IMR-90 (cell line): ENCODE measurements at regions not wholly inside any gene's neighbourhood (a gene's known extent, or its start where the extent isn't known, plus 50 kb on each side); places are given as distances from the start of the nearest gene placed in this dataset.
A peak's percentile ranks its signal among the peaks of the same experiment; 100 is the strongest.

Experiments
- ATAC-seq: fragments of 200-7000 bp; cut with Tn5 transposase; 2 replicates; pipeline ENCODE4 v1.9.1; 2020; ENCODE audit warnings: low read depth, mild to moderate bottlenecking, moderate library complexity
- BruUV-seq: library from RNA; stranded (reverse); fragments of 400-500 nt; replicated peaks from 2 replicates; lab custom pipeline; 2021; lab: Mats Ljungman, UMichigan
- CTCF ChIA-PET: fragments of 300-600 bp; formaldehyde crosslinking; extraction: SDS; loops from one replicate; lab custom pipeline; 2021; ENCODE audit warnings: antibody characterized with exemption; lab: Yijun Ruan, JAX
- POLR2A ChIA-PET: fragments of 300-600 bp; sonication (Branson Sonifier 250); formaldehyde crosslinking; loops from one replicate; lab custom pipeline; 2022; ENCODE audit warnings: antibody characterized with exemption; ENCODE audit not compliant: unreplicated experiment; lab: Charles Lee
- DNase-seq: peaks from one replicate; pipeline ENCODE4 v3.0.0; 2013
- H2AFZ ChIP-seq: replicated peaks from 2 replicates; pipeline ENCODE3; 2013; ENCODE audit warnings: low read length, mild to moderate bottlenecking; ENCODE audit not compliant: poor library complexity
- H2AK5ac ChIP-seq: 2 replicates; pipeline ENCODE4 v1.6.1; 2013; ENCODE audit warnings: low read depth, low read length, inconsistent platforms
- H2AK9ac ChIP-seq: replicated peaks from 2 replicates; pipeline ENCODE3; 2013; ENCODE audit warnings: mild to moderate bottlenecking, low read depth, low read length, moderate library complexity; ENCODE audit not compliant: poor library complexity
- H2BK120ac ChIP-seq: 2 replicates; pipeline ENCODE4 v1.6.1; 2013; ENCODE audit warnings: low read depth, low read length, inconsistent platforms
- H2BK15ac ChIP-seq: 3 replicates; pipeline ENCODE4 v1.6.1; 2013; ENCODE audit warnings: low read depth, low read length, inconsistent platforms
- H2BK20ac ChIP-seq: 2 replicates; pipeline ENCODE4 v1.6.1; 2013; ENCODE audit warnings: low read depth, mild to moderate bottlenecking, inconsistent platforms, low read length, moderate library complexity
- H2BK5ac ChIP-seq: 2 replicates; pipeline ENCODE4 v1.6.1; 2013; ENCODE audit warnings: mild to moderate bottlenecking, low read depth, low read length, inconsistent platforms; ENCODE audit not compliant: poor library complexity, severe bottlenecking
- H3K14ac ChIP-seq: replicated peaks from 2 replicates; pipeline ENCODE4 v1.6.1; 2013; ENCODE audit warnings: low read depth, low read length, inconsistent platforms
- H3K18ac ChIP-seq: 2 replicates; pipeline ENCODE4 v1.6.1; 2013; ENCODE audit warnings: low read depth, low read length, control low read depth
- H3K23ac ChIP-seq: 2 replicates; pipeline ENCODE4 v1.6.1; 2013; ENCODE audit warnings: low read depth, low read length, inconsistent platforms
- H3K27ac ChIP-seq: 2 replicates; pipeline ENCODE4 v1.5.1; 2013; ENCODE audit warnings: mild to moderate bottlenecking, control low read depth, low read length; ENCODE audit not compliant: insufficient read depth
- H3K27me3 ChIP-seq: 2 replicates; pipeline ENCODE4 v1.6.1; 2013; ENCODE audit warnings: low read length; ENCODE audit not compliant: control insufficient read depth, insufficient read depth
- H3K36me3 ChIP-seq: 2 replicates; pipeline ENCODE4 v1.6.1; 2013; ENCODE audit warnings: low read length, mixed read lengths; ENCODE audit not compliant: control insufficient read depth, insufficient read depth
- H3K4ac ChIP-seq: 2 replicates; pipeline ENCODE4 v1.6.1; 2013; ENCODE audit warnings: low read depth, low read length, inconsistent platforms
- H3K4me1 ChIP-seq: 2 replicates; pipeline ENCODE4 v1.6.1; 2013; ENCODE audit warnings: low read length, mixed read lengths; ENCODE audit not compliant: control insufficient read depth, insufficient read depth
- H3K4me2 ChIP-seq: 2 replicates; pipeline ENCODE4 v1.6.1; 2013; ENCODE audit warnings: low read depth, mild to moderate bottlenecking, control low read depth, low read length, moderate library complexity
- H3K4me3 ChIP-seq: 2 replicates; pipeline ENCODE4 v1.5.1; 2013; ENCODE audit warnings: low read depth, mild to moderate bottlenecking, control low read depth, low read length, moderate library complexity; ENCODE audit not compliant: insufficient read depth
- H3K56ac ChIP-seq: 2 replicates; pipeline ENCODE4 v1.6.1; 2013; ENCODE audit warnings: low read length, inconsistent platforms; ENCODE audit not compliant: insufficient read depth; ENCODE audit errors: extremely low read depth
- H3K79me1 ChIP-seq, 2 experiments: 2 replicates each; pipeline ENCODE4 v1.6.1; 2013; ENCODE audit warnings: low read length in 2 of 2, inconsistent platforms in 1 of 2, low read depth in 1 of 2
- H3K9ac ChIP-seq: 2 replicates; pipeline ENCODE4 v1.6.1; 2013; ENCODE audit warnings: low read depth, low read length, control low read depth
- H3K9me1 ChIP-seq: 2 replicates; pipeline ENCODE4 v1.6.1; 2013; ENCODE audit warnings: low read length, inconsistent platforms; ENCODE audit not compliant: insufficient read depth
- H3K9me3 ChIP-seq: 2 replicates; pipeline ENCODE4 v1.6.1; 2013; ENCODE audit warnings: low read length; ENCODE audit not compliant: control insufficient read depth, insufficient read depth
- H4K20me1 ChIP-seq: 2 replicates; pipeline ENCODE4 v1.6.1; 2013; ENCODE audit warnings: low read length, inconsistent platforms; ENCODE audit not compliant: insufficient read depth
- H4K5ac ChIP-seq: 2 replicates; pipeline ENCODE4 v1.6.1; 2013; ENCODE audit warnings: mild to moderate bottlenecking, low read depth, low read length, control low read depth
- H4K8ac ChIP-seq, 2 experiments: 2 replicates each; pipeline ENCODE4 v1.6.1; 2013; ENCODE audit warnings: low read depth in 2 of 2, low read length in 2 of 2, control low read depth in 1 of 2, inconsistent platforms in 1 of 2
- H4K91ac ChIP-seq: 2 replicates; pipeline ENCODE4 v1.6.1; 2013; ENCODE audit warnings: low read depth, low read length, inconsistent platforms; ENCODE audit not compliant: insufficient read depth
- FOS ChIP-seq: fragments of 150-350 bp; IDR thresholded peaks from 2 replicates; pipeline ENCODE4 v1.6.1; 2016; ENCODE audit warnings: low read depth, low read length
- MAFK ChIP-seq: IDR thresholded peaks from 2 replicates; pipeline ENCODE4 v1.6.1; 2012; ENCODE audit warnings: low read depth, low read length, improper control_type of control experiment
- MXI1 ChIP-seq: IDR thresholded peaks from 2 replicates; pipeline ENCODE4 v1.6.1; 2012; ENCODE audit warnings: low read depth, mild to moderate bottlenecking, low read length, moderate library complexity, borderline replicate concordance
- NFE2L2 ChIP-seq: fragments of 150-350 bp; IDR thresholded peaks from 2 replicates; pipeline ENCODE4 v1.6.1; 2016; ENCODE audit warnings: low read depth, mild to moderate bottlenecking, low read length
- RFX5 ChIP-seq: IDR thresholded peaks from 2 replicates; pipeline ENCODE4 v1.8.0; 2012; ENCODE audit warnings: low read depth, mild to moderate bottlenecking, low read length, moderate library complexity
- WGBS, 2 experiments: methylation state at CpG; one replicate each; pipeline versions ENCODE4 v1.1.5 to v1.1.7; 2013; ENCODE audit warnings: missing lambda C conversion rate in 2 of 2; ENCODE audit not compliant: insufficient read length in 1 of 2; ENCODE audit errors: extremely low coverage in 2 of 2; 5-methylcytosine and 5-hydroxymethylcytosine counted together
- dilution Hi-C: fragments of 300-500 bp; cut with HindIII; formaldehyde crosslinking; loops from one replicate; pipeline ENCODE4 v1.14.3; 2018; ENCODE audit warnings: low sequenced_read_pairs; ENCODE audit not compliant: unreplicated experiment
- in situ Hi-C: fragments of 300-500 bp; cut with MboI; formaldehyde crosslinking; loops from 3 replicates; pipeline ENCODE4 v1.14.3; 2019; ENCODE audit warnings: low sequenced_read_pairs, inconsistent platforms, mixed read lengths
- intact Hi-C: fragments of 100-400 bp; cut with micrococcal nuclease; formaldehyde crosslinking; loops from 2 replicates; pipeline ENCODE4 v1.10.0; 2022
- TF ChIP-seq, protein P1 (sequence below): fragments of 150-350 bp; IDR thresholded peaks from 2 replicates; pipeline ENCODE4 v1.6.1; 2016; ENCODE audit warnings: low read depth, mild to moderate bottlenecking, low read length, moderate library complexity, borderline replicate concordance

DNA sequence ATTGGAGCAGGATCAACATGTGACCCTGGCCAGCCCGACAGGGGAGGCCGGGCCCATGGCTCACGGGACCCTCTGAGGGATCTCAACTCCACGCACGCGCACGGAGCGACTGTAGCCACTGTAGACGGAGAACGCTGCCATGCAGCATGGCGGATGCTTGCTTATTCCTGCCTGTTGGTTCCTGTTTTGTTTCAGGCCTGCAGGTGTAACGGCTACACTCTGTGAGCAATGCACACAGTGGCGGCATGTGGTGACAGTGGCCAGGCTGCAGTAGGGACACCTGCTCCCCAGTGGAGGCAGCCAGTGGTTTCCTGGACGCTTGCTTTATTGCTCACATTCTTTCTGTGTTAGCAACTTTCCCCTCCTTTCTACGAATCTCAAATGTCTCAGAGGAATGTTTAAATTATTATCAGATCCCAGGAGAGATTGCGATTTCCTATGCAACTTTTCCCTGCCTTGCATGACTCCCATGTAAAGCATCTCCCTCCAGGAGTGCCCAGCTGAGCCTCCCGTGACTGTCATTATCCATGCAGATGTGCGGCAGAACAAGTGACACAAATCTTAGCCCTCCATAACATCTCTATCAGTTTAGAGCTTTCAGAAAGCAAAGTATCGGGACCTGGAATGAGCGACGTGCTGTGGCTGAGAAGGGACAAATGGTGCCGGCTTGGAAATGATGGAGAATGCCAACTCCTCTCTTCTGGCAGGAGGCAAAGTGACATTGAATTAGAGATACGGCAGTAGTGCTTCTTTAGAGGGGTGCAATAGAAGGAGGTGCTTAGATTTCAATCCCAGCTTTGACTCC is 209.7 kb downstream of the ASB1 start:
- no peak overlapping the region; the same call in 1 of the 2 replicates for H3K27ac ChIP-seq
- peak overlapping the region; percentile 29 for H2AFZ ChIP-seq
- ChIA-PET CTCF (interaction anchor here (0.7 kb wide), 1 partner anchor 19 kb away, joined by 3 read pairs; no protein-coding TSS in a partner anchor), POLR2A (no interaction called here)
- ATAC-seq (peak; percentile 80), DNase-seq (peak; percentile 40)
- H4K8ac ChIP-seq, result no peak overlapping the region
- no peak overlapping the region for H4K5ac ChIP-seq
- dilution Hi-C loops, result no loop called here
- H2AK5ac ChIP-seq, result peak overlapping the region; percentile 29; the same call in 1 of the 2 replicates
- no peak overlapping the region for H3K18ac ChIP-seq
- intact Hi-C loops, result no loop called here
- BruUV-seq, result no TSS peak
- no peaks in the 10 kb centered on the region for H3K36me3 ChIP-seq
- no peak overlapping the region for H2BK15ac ChIP-seq
- peak overlapping the region; percentile 4; the same call in 1 of the 2 replicates for H3K4me2 ChIP-seq
- in situ Hi-C loops, result no loop called here
- peak overlapping the region; percentile 51; the same call in 1 of the 2 replicates for H2BK120ac ChIP-seq
- H3K4ac ChIP-seq, result 0 out of 2 replicates have a peak overlapping the region, but pooled peaks have one; percentile 5
- H3K79me1 ChIP-seq, result no peaks in the 10 kb centered on the region
- no peak overlapping the region for H3K14ac ChIP-seq
- no peak overlapping the region for H3K4me3 ChIP-seq
- no peak overlapping the region for H3K56ac ChIP-seq
- H2BK5ac ChIP-seq, result no peak overlapping the region
- H2AK9ac ChIP-seq, result no peak overlapping the region
- H3K4me1 ChIP-seq, result peaks cover 6% of the 10 kb centered on the region
- peaks cover 3% of the 10 kb centered on the region; the same call in 1 of the 2 replicates for H3K9me1 ChIP-seq
- no peak overlapping the region for H2BK20ac ChIP-seq
- no peak overlapping the region for H4K91ac ChIP-seq
- H3K27me3 ChIP-seq, result peaks cover 3% of the 10 kb centered on the region; the same call in 1 of the 2 replicates
- WGBS, 2 experiments, result 81% methylated on average over 14 of the region's 23 CpGs; no CpG with 5 or more reads in 1 of the 2 experiments
- 0 out of 2 replicates have a peak, but pooled peaks cover 2% of the 10 kb centered on the region for H4K20me1 ChIP-seq
- TF ChIP-seq NFE2L2 (no peak), MAFK (no peak), MXI1 (no peak), RFX5 (no peak), FOS (no peak)
- TF ChIP-seq, protein P1, sequence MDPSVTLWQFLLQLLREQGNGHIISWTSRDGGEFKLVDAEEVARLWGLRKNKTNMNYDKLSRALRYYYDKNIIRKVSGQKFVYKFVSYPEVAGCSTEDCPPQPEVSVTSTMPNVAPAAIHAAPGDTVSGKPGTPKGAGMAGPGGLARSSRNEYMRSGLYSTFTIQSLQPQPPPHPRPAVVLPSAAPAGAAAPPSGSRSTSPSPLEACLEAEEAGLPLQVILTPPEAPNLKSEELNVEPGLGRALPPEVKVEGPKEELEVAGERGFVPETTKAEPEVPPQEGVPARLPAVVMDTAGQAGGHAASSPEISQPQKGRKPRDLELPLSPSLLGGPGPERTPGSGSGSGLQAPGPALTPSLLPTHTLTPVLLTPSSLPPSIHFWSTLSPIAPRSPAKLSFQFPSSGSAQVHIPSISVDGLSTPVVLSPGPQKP, result no peak
- no peak overlapping the region for H3K23ac ChIP-seq
- no peaks in the 10 kb centered on the region for H3K9me3 ChIP-seq
- H3K9ac ChIP-seq, result no peak overlapping the region
